ENCODE measurements at regions not wholly inside any gene's neighbourhood (a gene's known extent, or its start where the extent isn't known, plus 50 kb on each side); places are given as distances from the start of the nearest gene placed in this dataset.
"Not testable (repeated sequence)": the region's sequence is repeated elsewhere in the genome, so short reads cannot be mapped to it uniquely, and the experiment has no call there.

DNA sequence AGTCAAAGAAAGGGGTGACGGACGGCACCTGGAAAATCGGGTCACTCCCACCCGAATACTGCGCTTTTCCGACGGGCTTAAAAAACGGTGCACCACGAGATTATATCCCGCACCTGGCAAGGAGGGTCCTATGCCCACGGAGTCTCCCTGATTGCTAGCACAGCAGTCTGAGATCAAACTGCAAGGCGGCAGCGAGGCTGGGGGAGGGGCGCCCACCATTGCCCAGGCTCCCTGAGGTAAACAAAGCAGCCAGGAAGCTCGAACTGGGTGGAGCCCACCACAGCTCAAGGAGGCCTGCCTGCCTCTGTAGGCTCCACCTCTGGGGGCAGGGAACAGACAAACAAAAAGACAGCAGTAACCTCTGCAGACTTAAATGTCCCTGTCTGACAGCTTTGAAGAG is 335.7 kb downstream of the SEC16B start:
- DNase-seq: not testable (repeated sequence)

DNA sequence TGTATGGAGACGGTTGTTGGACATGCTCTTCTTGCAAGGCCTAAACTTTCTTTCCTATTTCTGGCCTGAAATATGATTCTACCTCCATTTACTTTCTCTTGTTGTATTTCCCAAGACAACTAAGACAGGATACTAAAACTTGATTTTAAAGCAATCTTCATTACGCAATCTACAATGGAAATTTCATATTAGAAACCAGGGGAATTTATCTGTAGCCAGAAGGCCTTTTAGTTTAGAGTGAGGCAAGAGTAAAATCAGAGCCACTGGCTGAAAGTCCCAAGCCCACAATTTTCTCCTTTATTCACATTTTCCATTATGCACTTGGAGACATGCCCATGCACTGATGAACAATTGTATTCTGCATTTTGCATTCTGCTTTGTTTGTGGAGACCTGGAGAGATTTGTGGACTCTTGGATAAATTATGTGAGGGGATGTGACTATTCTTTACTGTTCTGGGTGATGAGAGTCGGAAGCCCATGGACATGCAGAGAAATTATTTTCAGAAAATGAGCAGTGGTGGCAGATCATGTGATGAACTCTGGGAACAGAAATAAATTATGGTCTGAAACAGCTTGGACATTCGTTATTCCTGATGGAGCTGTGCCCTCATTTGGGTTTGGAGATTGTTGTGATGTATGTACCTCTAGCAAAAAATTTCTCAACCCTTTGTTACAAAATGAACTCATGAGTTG is 336.8 kb downstream of the SEC16B start:
- DNase-seq: no peak

DNA sequence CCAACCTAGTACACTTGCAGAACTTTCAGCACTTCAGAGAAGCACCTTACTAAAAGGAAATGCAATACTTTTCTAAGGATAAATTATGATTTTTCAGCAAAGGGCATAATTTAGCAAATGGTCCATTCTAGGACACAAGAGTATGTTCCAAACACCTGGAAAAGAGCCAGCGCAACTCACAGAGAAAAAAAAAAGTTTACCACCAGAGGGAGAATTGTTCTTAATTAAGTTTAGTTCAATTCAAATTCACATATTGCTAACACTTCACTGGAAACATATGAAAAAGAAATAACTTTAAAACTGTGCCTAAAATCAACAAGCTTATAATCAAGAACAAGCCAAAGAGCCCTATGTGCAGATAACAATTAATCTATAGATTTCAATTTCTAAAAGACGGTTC is 338.1 kb downstream of the SEC16B start:
- no peak for DNase-seq

DNA sequence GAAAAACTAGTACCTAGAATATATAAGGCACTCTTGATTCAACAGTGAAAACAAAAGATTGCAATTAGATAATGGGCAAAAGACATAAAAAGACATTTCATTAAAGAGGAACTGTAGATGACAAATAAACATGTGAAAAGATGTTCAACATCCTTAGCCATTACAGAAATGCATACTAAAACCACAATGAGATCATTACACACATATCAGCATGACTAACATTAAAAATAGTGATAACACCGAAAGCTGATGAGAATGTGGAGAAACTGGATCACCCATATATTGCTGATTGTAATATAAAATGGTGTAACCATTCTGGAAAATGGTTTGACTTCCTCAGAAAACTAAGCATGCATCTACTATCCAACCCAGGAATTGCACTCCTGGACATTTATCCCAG is 340.3 kb downstream of the SEC16B start:
- DNase-seq: no peak

DNA sequence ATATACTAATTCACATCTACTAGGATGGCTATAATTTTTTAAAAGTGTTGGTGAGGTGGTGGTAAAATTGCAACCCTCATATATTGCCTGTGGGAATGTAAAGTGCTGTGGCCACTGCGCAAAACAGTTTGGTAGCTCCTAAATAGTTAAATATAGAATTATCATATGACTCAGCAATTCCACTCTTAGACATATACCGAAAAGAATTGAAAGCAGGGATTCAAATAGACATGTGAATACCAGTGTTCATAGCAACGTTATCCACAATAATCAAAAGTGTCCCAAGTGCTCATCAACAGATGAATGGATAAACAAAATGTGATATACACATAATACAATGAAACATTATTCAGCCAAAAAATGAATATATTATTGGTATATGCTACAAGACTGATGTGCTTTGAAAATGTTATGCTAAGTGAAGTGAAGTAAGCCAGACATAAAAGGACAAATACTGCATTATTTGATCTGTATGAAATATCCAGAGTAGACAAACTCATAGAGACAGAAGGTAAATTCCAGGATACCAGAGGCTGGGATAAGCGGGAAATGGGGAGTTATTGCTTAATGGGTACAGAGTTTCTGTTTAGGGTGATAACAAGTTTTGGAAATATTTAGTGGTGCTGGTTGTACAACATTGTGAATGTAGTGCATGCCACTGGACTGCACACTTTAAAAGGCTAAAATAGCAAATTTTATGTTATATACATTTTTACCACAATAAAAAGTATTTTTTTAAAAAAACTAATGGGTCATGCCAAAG is 342.5 kb downstream of the SEC16B start:
- no peak for DNase-seq

DNA sequence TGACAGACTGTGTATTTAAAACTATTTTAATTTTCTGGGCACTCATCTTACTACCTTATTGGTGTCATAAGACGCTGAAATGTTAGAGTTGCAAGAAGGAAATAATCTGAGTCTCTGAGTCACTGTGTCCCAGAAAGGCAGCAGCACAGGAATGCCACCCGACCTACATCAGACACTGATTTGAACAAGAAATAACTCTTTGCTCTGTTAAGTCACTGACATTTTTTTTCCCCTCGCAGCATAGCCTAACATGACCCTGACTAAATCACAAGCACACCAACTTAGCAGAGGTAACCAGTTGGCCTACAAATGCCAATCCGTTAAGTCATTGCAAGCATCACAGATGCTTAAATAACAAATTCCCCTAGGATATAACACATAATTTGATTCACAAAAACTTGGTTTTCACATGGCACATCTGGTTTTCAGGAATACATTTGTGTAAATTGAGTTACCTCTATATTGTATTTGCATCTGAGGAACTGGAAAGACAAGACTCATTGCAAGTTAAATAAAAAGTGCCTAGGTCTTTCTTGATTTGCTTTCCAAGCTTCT is 349.1 kb downstream of the SEC16B start:
- DNase-seq: peak; percentile 48

DNA sequence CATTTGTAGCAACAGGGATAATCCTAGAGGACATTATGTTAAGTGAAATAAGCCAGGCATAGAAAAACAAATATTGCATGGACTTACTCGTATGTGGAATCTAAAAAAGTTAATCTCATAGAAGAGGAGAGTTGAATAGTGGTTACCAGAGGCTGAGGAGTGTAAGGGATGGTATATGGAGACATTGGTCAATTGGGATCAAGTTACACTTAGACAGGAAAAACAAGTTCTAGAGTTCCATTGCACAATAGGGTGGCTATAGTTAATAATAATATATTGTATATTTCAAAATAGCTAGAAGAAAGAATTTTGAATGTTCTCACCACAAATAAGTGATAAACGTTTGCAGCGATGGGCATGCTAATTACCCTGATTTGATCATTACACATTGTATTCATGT is 354.6 kb downstream of the SEC16B start:
- DNase-seq: no peak

DNA sequence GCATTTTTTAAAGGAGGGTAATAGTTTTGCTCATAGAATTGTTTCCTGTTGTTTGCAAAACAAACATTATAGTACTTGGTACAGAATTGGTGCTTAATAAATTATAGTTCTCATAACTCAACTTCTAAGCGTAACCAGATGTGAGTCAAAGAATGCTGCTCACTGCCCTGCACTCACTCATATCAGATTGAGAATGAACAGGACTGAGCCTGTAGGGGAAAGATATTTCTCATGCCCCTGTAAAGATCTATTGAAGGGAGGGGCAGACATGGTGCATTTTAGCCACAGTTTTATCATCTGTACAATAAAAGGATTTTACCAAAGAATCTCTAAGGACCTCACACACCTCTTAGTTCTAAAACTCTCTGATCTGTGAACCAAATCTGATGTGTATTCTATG is 358.5 kb downstream of the SEC16B start:
- no peak for DNase-seq

DNA sequence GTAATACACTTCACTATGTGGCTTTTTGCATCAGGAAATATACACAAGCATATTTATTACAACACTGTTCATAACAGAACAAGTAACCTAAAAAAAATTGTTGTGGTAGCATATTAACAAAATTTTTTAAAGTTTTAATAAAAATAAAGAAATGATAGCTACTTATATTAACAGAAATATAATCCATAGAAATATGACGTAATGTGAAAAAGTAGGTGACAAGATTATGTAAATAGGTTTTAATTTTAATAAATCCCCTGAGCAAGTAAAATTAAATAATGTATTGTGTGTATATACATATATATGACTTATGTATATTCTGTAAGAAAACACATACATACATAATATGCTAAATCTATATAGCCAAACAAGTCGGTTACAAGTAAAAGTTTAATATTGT is 359.9 kb downstream of the SEC16B start:
- DNase-seq: no peak

DNA sequence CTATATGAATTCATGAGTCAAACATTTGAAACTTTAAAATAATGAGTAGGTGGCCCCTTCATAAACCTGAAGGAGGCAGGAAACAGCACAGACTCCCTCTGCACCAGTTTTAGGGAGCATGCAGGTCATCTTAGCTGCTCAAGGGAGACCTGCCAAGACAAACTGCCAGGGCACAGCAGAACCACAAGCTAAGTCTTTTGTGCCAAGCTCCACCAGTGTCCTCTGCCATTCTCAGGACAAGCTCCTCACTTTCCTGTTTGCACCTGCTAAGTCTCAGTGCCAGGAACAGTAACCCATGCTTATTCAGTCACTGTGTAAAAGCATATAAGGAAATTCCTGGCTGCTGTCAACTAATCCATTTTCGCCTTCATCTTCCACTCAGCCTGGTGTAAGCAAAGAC is 368.9 kb downstream of the SEC16B start:
- DNase-seq: no peak

DNA sequence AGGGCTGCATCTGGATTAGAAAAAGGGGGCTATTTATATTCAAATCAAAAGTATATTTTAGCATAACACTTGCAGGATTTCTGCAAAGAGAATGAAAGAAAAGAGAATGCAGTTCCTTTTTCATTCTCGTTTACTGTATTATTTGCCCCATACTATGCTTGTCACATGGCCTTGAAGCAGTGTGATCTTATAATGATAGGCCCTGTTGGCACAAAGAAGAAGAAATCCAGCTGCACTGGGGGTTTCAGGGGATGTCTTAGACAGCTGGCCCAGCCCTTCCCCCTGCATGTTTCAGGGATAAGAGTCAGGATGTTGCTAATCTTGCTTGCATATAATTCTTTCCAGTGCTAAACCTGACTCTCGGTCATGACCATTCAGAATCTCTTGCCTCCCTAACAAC is 369.5 kb downstream of the SEC16B start:
- no peak for DNase-seq

DNA sequence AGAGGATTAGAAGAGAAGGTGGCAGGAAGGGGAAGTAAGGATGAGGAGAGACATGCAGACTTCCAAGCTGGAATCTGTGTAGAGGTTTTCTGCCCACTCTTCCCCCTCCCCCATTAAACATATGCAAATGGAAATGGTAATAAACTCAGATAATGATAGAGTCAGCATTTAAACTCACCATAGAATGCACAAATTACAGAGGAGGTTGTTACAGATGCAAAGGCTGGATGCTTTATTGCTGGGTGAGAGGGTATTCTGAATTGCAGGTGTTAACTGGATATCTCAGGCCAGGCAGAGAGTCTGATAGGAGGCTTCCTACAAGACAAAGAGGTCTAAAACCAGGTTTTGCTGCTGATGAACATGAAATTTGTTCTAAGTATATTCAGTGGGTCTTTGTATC is 372.5 kb downstream of the SEC16B start:
- DNase-seq: no peak

DNA sequence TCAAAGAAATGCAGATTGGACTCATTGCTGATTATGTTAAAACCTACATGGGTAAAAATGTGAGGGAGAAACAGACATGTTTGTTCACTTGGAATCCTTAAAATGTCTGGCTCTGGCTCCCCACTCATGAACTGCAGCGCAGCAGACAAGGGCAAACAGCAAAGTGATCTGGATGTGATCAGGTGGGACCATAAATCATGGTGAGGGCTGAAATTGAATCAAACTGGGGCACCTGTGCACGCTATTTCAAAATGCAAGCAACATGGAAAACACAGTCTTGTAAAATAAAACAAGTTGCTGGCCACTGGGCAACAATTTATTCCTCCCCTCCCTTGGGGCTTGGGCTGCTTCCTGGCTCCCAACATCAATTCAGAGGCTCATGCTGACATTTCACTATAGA is 373.4 kb downstream of the SEC16B start:
- DNase-seq: no peak

DNA sequence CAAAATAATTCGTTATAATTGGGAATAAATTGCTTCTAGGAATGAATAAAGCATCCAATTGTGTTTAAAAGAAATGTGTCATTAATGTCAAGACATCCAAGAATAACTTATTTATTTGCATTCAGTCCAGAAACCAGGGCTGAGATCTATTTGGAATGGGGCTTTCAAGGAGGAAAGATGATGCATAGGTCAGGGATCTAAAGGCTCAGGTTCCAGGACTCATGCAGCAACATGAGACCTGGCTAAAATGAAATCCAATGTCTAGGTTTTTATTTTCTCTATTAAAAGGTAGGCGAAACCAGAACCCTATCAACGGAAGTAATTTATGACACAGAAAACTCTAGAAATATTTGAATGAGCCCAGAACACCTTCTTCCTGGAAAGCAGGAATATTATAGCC is 376.8 kb downstream of the SEC16B start:
- no peak for DNase-seq

DNA sequence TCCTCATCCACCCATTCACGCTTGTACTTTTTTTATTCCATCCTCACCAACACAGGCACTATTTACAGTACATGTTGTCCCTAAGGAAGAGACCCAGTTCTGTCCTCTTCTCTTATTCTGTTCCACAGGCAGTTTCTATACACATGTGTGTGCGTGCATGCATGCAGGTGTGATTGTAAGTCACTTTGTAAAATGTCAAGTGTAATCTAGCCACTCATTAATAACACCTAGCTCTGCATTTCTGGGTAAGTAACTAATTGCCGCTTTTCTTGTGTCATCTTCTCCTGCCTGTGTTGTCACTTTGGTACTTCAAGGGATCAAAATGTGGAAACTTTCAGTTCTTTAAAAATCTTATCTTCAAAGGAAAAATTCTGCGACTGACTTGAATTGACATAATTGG is 377.2 kb downstream of the SEC16B start:
- DNase-seq: no peak

DNA sequence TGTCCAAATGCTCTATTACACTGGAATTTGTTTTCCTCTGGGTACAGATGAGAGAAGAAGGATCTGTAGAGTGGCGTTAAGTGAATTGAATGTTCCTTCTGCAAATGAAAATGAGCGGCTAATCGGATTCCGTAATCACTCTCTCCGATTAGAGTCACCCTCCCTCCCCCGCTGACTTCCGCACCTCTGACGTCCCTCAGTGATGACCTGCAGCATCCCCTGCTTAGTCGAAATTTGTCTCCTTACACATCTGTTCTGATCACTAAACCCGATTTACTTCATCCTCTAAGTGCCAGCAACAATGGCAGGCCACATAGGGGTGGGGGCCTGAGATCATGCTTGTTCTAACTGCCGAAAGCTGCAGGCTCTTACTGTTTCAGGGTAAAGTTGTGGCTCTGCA is 378.7 kb downstream of the SEC16B start:
- DNase-seq: no peak

DNA sequence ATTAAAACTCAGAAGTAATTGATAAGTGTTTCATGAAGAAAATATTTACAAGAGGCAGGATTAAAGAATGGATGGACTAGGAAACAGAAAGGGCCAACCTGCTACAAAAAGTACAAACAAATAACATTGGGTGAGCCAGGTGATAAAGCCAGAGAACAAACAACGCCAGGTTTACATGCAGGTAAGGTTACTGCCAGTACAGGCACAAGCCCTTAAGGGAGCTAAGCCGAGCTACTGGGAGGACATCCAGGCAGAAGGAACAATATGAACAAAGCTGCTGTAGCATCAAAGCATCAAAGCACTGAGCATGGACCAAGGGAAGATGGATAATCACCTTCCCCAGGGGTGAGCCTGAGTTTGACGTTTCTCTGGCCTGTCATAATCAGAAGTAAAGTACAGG is 380.7 kb downstream of the SEC16B start:
- DNase-seq: no peak

DNA sequence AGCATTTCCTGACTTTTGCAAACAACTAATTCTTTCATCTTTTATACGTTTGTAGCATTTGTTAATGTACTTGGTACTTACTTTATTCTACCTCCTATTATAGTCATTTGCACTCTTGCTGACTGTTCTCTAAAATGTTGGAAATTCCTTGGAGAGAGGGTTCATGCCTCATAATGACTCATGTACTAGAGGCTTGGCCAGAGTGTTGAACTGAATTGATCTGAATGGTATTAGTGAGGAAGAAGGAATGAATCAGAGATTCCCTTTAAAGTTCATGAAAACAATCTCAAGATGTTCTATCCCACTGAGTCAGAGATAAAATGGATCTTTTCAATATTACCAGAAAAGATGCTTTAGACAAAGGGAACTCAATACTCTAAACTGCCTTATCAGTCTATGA is 383.4 kb downstream of the SEC16B start:
- DNase-seq: peak; percentile 90

DNA sequence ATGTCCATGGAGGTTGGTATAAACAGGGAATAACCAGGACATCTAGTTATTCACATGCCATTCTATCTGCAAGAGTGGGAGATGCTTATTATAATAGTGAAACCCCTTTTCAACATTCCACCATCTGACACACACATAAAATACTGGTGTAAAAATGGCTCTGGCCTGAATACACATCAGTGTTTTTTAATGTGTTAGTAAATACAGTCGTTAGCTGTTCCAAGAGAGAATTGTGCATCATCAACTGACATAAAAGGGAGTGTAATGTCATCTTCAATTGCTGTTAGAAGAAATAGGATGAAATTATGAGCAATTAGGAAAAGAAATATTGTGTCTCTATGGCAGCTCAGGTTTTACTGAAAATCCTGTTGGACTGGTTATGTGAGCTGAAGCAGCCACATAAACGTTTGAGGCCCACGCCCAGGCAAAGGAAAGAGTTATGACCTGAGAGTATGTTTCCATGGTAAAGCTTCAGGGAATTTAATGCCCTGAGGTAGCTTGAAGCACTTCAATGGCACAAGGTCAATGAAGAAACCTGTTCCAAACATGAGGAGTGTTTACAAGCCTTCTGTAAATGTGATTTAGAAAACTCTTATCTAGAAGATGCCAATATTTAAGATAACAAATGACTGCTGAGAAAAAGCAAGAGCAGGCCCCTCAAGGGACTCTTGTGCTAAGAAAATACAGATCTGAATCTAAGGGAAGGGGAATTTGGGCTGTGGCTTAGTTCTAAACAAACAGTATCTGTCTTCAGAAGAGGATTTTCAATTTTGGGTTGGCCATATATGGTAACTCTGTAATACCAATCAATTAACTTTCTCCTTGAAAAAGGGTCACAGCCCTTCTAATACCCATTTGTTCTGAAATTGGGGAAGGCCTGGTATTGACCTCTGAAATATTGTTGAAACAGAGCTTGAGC is 384.3 kb downstream of the SEC16B start:
- DNase-seq: no peak

DNA sequence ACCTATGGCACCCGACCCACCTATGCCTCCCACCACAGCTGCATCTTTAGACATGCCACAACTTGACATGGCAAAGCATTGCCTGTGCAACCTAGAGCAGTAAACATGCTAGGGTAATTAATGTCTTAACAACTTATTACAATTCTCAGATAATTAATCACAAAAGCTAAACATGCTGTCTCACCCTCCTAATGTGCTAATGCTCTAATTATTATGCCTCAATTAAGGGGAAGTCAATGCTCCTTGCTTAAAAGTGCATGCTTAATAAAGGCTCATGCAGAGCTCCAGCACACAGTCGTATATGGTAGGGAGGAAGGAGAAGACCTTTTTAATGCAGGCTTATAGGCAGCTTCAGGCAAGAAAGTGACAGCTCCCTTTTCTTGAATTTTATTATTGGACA is 396.0 kb downstream of the SEC16B start:
- DNase-seq: no peak

DNA sequence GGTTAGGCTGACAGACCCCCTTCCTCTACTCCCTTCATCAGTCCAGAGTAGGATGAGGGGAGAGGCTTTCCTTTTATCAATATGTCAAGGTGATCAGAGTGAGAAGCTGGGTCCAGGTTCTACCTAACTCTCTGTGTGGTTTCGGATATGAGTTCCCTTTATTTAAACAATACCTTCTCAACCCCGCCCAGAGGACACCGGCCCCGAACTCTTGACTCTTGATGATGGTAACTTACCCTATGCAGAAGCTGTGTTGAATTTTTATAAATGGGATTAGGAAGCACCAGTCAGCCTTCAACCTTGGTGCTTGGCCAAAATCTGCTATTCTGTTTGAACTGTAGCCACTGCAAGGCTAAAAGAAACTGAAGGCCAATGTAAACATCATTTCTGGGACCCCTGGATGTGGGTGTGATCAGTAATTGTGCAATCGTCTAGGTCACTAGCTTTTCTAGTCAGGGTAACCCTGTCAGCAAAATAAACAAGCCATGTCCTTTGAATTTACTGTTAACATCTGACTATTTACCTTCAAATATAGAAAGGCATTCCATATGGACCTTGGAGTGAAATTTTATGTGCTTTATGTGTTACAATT is 398.3 kb downstream of the SEC16B start:
- DNase-seq: no peak

DNA sequence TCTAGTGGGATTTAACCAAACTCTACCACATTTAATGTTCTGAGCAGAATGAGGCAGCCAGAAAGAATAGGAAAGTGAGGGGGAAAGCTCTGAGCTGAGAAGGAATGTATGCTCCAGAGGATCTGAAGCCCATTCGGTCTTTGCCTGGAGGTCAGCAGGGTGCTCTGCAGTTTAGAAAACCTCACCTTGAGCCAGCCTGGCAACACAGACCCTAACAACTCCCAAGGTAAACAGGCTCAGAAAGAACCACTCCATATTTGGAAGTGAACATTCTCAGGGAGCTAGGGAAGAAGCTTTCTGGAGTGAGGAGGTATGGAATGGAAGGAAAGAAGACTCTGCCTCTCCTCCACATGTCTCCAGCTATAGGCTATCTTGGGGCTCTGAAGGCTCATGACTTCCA is 398.8 kb downstream of the SEC16B start:
- DNase-seq: no peak

DNA sequence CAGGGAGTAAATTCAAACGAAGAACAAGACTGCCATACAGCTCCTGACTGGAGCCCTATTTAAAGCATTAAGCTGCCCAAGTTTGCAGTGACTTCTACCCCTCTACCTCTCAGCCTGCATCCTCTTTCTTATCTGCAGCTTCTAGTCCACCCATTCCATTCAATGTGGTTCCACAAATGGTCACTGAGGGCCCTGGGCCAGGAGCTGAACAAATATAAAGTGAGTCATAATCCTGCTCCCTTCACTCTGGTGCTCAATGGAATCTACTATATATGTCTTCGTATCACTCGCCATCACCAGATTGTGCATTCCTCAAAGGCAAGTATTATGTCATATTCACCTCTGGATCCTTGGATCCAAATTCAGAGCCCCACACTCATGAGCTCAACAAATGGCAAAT is 398.7 kb downstream of the BRINP2 start:
- DNase-seq: peak; percentile 43
